Hepatocyte (in vitro differentiated cells): ENCODE measurements at regions not wholly inside any gene's neighbourhood (a gene's known extent, or its start where the extent isn't known, plus 50 kb on each side); places are given as distances from the start of the nearest gene placed in this dataset.

Source experiments
- DNase-seq: peaks from one replicate; pipeline ENCODE4 v3.0.0-alpha.2; 2016; ENCODE audit warnings: low spot score
- H2AFZ ChIP-seq: fragments of 200-600 bp; sonication (generic); 2 replicates; pipeline ENCODE4 v1.6.0; 2016; ENCODE audit warnings: antibody characterized with exemption, mild to moderate bottlenecking
- H3K27ac ChIP-seq: fragments of 200-600 bp; sonication (generic); 2 replicates; pipeline ENCODE4 v1.5.1; 2016; ENCODE audit warnings: mild to moderate bottlenecking
- H3K27me3 ChIP-seq: fragments of 200-600 bp; sonication (generic); 2 replicates; pipeline ENCODE4 v1.6.1; 2016
- H3K36me3 ChIP-seq: fragments of 200-600 bp; sonication (generic); replicated peaks from 2 replicates; pipeline ENCODE4 v1.5.1; 2016; ENCODE audit warnings: low read depth; ENCODE audit not compliant: insufficient read depth
- H3K4me1 ChIP-seq: fragments of 200-600 bp; sonication (generic); 2 replicates; pipeline ENCODE4 v1.5.1; 2016; ENCODE audit warnings: mild to moderate bottlenecking, moderate library complexity; ENCODE audit not compliant: insufficient read depth
- H3K4me2 ChIP-seq: fragments of 200-600 bp; sonication (generic); 2 replicates; pipeline ENCODE4 v1.6.0; 2016
- H3K4me3 ChIP-seq: fragments of 200-600 bp; sonication (generic); 2 replicates; pipeline ENCODE4 v1.5.1; 2016; ENCODE audit warnings: mild to moderate bottlenecking
- H3K79me2 ChIP-seq: fragments of 200-600 bp; sonication (generic); 2 replicates; pipeline ENCODE4 v1.6.0; 2017; ENCODE audit warnings: mild to moderate bottlenecking
- H3K9me2 ChIP-seq: fragments of 200-600 bp; sonication (generic); replicated peaks from 2 replicates; pipeline ENCODE4 v1.6.0; 2017; ENCODE audit warnings: mild to moderate bottlenecking; ENCODE audit not compliant: insufficient read depth
- H3K9me3 ChIP-seq: fragments of 200-600 bp; sonication (generic); 2 replicates; pipeline ENCODE4 v1.5.1; 2016; ENCODE audit warnings: low read depth, mild to moderate bottlenecking
- H4K20me1 ChIP-seq: fragments of 200-600 bp; sonication (generic); 2 replicates; pipeline ENCODE4 v1.6.0; 2016; ENCODE audit warnings: mild to moderate bottlenecking; ENCODE audit not compliant: insufficient read depth, poor library complexity, severe bottlenecking
- CTCF ChIP-seq: fragments of 200-600 bp; sonication (generic); IDR thresholded peaks from 2 replicates; pipeline ENCODE4 v1.5.1; 2016; ENCODE audit warnings: antibody characterized with exemption, mild to moderate bottlenecking; ENCODE audit not compliant: poor library complexity
- EZH2 ChIP-seq: fragments of 200-600 bp; sonication (generic); IDR thresholded peaks from 2 replicates; pipeline ENCODE4 v1.6.1; 2016; ENCODE audit warnings: antibody characterized with exemption, mild to moderate bottlenecking, borderline replicate concordance
- EZH2phosphoT487 ChIP-seq: fragments of 200-600 bp; sonication (generic); IDR thresholded peaks from one replicate; pipeline ENCODE4 v1.6.1; 2018; ENCODE audit warnings: antibody characterized with exemption, mild to moderate bottlenecking, low read depth, moderate library complexity; ENCODE audit not compliant: unreplicated experiment, severe bottlenecking
- WGBS: methylation state at CpG from one replicate; pipeline ENCODE4 v1.1.6; 2016; ENCODE audit warnings: low lambda C conversion rate; ENCODE audit errors: missing lambda C conversion rate; 5-methylcytosine and 5-hydroxymethylcytosine counted together

GRCh38 chr4:173924561-173924960 lies 358.9 kb downstream of the FBXO8 start:
- 62% methylated on average over 4 of the region's 4 CpGs for WGBS
- no peaks in the 10 kb centered on the region for H3K36me3 ChIP-seq
- H4K20me1 ChIP-seq: no peaks in the 10 kb centered on the region
- H3K9me2 ChIP-seq: no peaks in the 10 kb centered on the region
- H3K4me2 ChIP-seq: no peak overlapping the region
- TF ChIP-seq CTCF (no peak), EZH2phosphoT487 (no peak), EZH2 (no peak)
- no peak overlapping the region for H2AFZ ChIP-seq
- no peak overlapping the region for H3K4me3 ChIP-seq
- no peaks in the 10 kb centered on the region for H3K27me3 ChIP-seq
- H3K4me1 ChIP-seq: no peaks in the 10 kb centered on the region
- no peak overlapping the region for H3K27ac ChIP-seq
- DNase-seq: no peak
- H3K79me2 ChIP-seq: no peaks in the 10 kb centered on the region
- H3K9me3 ChIP-seq: no peaks in the 10 kb centered on the region

- no peak for DNase-seq
- Histone ChIP-seq H3K9me2 (no peaks in the 10 kb centered on the region), H3K4me2 (no peak overlapping the region), H3K9me3 (no peaks in the 10 kb centered on the region), H3K79me2 (no peaks in the 10 kb centered on the region), H3K4me3 (no peak overlapping the region), H3K27me3 (no peaks in the 10 kb centered on the region), H4K20me1 (no peaks in the 10 kb centered on the region), H2AFZ (no peak overlapping the region), H3K4me1 (no peaks in the 10 kb centered on the region), H3K36me3 (no peaks in the 10 kb centered on the region), H3K27ac (no peak overlapping the region)
- WGBS: 62% methylated on average over 1 of the region's 1 CpG
- TF ChIP-seq CTCF (no peak), EZH2 (no peak), EZH2phosphoT487 (no peak)
Measured at GRCh38 chr4:173919861-173920260, 363.6 kb downstream of the FBXO8 start.

DNA sequence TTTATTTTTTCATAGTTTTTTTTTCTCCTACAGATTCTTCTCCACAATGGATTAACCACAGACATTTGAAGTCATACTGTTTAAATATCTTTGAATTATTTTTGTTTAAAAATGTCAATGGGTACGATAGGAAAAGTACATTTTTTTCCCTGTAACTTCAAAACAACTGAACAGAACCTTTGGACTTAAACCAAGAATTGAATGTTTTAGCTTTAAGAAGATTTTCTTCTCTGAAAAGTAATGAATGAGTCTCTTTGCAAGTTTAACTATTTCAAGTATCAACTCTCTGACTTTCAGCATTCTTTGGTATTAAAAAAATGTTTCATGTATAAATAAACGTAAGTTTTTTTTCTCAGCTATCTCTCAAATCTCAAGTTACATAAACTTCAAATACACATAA lies 364.3 kb downstream of the FBXO8 start:
- Histone ChIP-seq H4K20me1 (no peaks in the 10 kb centered on the region), H3K79me2 (no peaks in the 10 kb centered on the region), H3K9me2 (no peaks in the 10 kb centered on the region), H3K4me1 (no peaks in the 10 kb centered on the region), H3K36me3 (no peaks in the 10 kb centered on the region), H2AFZ (no peak overlapping the region), H3K27ac (no peak overlapping the region), H3K4me2 (no peak overlapping the region), H3K9me3 (no peaks in the 10 kb centered on the region), H3K27me3 (no peaks in the 10 kb centered on the region), H3K4me3 (no peak overlapping the region)
- no peak for DNase-seq
- TF ChIP-seq CTCF (no peak), EZH2phosphoT487 (no peak), EZH2 (no peak)
- 48% methylated on average over 2 of the region's 2 CpGs for WGBS
